ENCODE measurements at regions not wholly inside any gene's neighbourhood (a gene's known extent, or its start where the extent isn't known, plus 50 kb on each side); places are given as distances from the start of the nearest gene placed in this dataset.

DNA sequence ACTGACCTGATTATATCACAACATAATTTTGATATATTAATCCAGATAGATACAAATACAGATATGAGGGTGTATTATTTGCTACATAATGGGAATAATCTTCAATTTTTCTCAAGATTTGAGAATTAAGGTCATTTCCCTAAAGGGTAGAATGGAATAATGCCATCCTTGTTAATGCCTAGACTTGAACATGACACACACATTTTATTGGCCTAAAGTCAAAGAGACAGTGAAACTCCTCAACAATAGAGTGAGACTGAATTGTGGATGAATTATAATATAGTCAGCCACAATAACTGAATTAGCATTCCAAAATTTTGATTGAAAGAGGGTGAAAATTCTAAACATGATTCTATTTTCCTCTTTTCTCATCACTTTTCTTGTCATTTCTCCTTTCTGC lies 506.0 kb upstream of the CDH2 start:
- Histone ChIP-seq H3K4me3 (no peak overlapping the region), H3K36me3 (no peaks in the 10 kb centered on the region), H3K9me3 (ENCODE audit: low read depth) (no peaks in the 10 kb centered on the region), H3K4me1 (ENCODE audit: low read depth) (peaks cover 7% of the 10 kb centered on the region), H3K27ac (no peak overlapping the region), H3K27me3 (no peaks in the 10 kb centered on the region)
- TF ChIP-seq, protein P1, sequence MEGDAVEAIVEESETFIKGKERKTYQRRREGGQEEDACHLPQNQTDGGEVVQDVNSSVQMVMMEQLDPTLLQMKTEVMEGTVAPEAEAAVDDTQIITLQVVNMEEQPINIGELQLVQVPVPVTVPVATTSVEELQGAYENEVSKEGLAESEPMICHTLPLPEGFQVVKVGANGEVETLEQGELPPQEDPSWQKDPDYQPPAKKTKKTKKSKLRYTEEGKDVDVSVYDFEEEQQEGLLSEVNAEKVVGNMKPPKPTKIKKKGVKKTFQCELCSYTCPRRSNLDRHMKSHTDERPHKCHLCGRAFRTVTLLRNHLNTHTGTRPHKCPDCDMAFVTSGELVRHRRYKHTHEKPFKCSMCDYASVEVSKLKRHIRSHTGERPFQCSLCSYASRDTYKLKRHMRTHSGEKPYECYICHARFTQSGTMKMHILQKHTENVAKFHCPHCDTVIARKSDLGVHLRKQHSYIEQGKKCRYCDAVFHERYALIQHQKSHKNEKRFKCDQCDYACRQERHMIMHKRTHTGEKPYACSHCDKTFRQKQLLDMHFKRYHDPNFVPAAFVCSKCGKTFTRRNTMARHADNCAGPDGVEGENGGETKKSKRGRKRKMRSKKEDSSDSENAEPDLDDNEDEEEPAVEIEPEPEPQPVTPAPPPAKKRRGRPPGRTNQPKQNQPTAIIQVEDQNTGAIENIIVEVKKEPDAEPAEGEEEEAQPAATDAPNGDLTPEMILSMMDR (IDR thresholded peaks at IDR 0.05; ENCODE audit: low read depth, low read length): no peak
- no peak for DNase-seq (ENCODE audit: low read depth in 1 of 2, low spot score in 1 of 2)

DNA sequence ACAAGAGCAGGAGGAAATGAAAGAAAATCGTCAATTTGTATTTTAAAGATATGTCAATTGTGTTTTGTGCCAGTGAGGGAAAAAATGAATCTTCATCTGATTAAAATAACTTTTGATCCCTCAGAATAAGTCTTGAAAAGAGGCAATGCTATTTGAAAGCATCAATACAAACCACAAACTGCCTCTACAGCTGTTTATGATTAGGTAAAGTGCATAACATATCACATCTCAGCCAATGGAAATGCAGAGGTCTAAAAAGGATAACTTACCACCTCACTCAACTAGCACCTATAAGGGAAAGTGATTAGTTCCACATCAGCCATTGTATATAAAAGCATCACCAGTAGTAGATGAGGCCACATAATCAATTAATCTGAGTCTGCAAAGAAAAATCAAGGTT lies 492.2 kb upstream of the CDH2 start:
- H3K27me3 ChIP-seq: no peaks in the 10 kb centered on the region
- no peaks in the 10 kb centered on the region for H3K36me3 ChIP-seq
- TF ChIP-seq, protein P1 (IDR thresholded peaks at IDR 0.05; ENCODE audit: low read depth, low read length): no peak
- DNase-seq (ENCODE audit: low read depth in 1 of 2, low spot score in 1 of 2): no peak
- H3K9me3 ChIP-seq (ENCODE audit: low read depth): no peaks in the 10 kb centered on the region
- no peak overlapping the region for H3K27ac ChIP-seq
- H3K4me3 ChIP-seq: no peak overlapping the region
- no peaks in the 10 kb centered on the region for H3K4me1 ChIP-seq (ENCODE audit: low read depth)

DNA sequence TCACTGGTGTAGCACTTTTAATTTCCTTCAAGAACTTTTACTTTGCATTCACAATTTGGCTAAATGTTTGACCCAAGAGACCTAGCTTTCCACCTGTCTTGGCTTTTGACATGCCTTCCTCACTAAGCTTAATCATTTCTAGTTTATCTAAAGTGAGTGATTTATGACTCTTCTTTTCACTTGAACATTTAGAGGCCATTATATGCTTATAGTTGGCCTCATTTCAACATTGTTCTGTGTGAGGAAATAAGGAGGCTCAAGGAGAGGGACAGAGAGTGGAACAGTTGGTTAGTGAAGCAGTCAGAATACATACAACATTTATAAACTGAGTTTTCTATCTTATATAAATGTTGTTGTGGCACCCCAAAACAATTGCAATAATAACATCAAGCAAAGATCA lies 489.3 kb upstream of the CDH2 start:
- TF ChIP-seq, protein P1 (IDR thresholded peaks at IDR 0.05; ENCODE audit: low read depth, low read length): no peak
- H3K4me3 ChIP-seq: no peak overlapping the region
- H3K9me3 ChIP-seq (ENCODE audit: low read depth): no peaks in the 10 kb centered on the region
- H3K4me1 ChIP-seq (ENCODE audit: low read depth): no peaks in the 10 kb centered on the region
- H3K27me3 ChIP-seq: no peaks in the 10 kb centered on the region
- H3K27ac ChIP-seq: no peak overlapping the region
- no peaks in the 10 kb centered on the region for H3K36me3 ChIP-seq
- DNase-seq (ENCODE audit: low read depth in 1 of 2, low spot score in 1 of 2): peak in 1 of 2 donors; percentile 38

DNA sequence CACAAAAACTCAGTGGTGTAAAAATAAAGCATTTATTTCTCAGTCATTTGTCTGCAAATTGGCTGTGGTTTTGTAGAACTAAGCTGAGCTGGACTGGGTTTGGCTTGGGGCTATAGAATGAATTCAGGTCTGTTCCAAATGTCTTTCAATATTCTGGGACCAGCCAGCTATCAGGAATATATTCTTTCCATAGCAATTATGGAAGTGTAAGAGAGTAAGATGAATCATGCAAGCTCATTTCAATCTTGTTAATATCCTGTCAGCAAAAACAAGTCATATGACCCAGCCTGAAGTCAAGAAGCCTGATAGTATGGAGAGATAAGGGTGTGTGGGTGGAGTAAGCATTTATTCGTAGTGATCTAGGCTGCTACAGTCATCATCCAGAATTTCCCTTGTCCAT lies 481.0 kb upstream of the CDH2 start:
- no peaks in the 10 kb centered on the region for H3K27me3 ChIP-seq
- DNase-seq (ENCODE audit: low read depth in 1 of 2, low spot score in 1 of 2): peak in 1 of 2 donors; percentile 15
- TF ChIP-seq, protein P1 (IDR thresholded peaks at IDR 0.05; ENCODE audit: low read depth, low read length): no peak
- H3K4me1 ChIP-seq (ENCODE audit: low read depth): no peaks in the 10 kb centered on the region
- no peak overlapping the region for H3K4me3 ChIP-seq
- no peaks in the 10 kb centered on the region for H3K9me3 ChIP-seq (ENCODE audit: low read depth)
- H3K36me3 ChIP-seq: no peaks in the 10 kb centered on the region
- no peak overlapping the region for H3K27ac ChIP-seq

DNA sequence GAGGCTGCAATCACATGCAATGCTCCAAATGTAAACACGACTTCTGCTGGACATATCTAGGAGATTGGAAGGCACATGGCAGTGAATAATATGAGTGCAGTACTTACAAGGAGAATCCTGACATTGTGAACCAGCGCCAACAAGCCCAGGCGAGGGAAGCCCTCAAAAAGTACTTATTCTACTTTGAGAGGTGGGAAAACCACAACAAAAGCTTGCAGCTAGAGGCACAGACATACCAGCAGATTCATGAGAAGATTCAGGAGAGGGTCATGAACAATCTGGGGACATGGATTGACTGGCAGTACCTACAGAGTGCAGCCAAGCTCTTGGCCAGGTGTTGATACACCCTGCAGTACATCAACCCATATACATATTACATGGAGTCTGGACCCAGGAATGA lies 475.7 kb upstream of the CDH2 start:
- TF ChIP-seq, protein P1 (IDR thresholded peaks at IDR 0.05; ENCODE audit: low read depth, low read length): no peak
- H3K4me3 ChIP-seq: no peak overlapping the region
- no peaks in the 10 kb centered on the region for H3K27me3 ChIP-seq
- H3K36me3 ChIP-seq: no peaks in the 10 kb centered on the region
- H3K27ac ChIP-seq: no peak overlapping the region
- DNase-seq (ENCODE audit: low read depth in 1 of 2, low spot score in 1 of 2): no peak
- H3K9me3 ChIP-seq (ENCODE audit: low read depth): no peaks in the 10 kb centered on the region
- H3K4me1 ChIP-seq (ENCODE audit: low read depth): no peaks in the 10 kb centered on the region

DNA sequence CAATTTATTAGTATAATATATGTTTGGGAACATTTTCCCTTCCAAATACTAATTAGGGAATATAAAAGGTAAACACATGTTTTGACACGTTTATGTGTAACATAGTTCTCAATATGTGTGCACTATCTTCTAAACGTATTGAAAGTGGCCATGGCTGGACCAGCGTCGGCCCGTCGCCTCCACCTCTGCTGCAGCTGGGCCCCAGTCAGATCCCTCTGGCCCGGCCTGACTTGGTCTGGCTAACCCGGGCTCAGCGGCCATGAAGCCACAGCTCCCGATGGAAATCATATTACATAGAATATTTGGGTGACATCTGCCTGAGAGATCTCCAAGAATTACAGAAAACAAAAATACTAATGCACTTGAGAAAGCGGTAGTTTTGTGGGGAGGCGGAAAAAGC lies 474.4 kb upstream of the CDH2 start:
- Histone ChIP-seq H3K27me3 (no peaks in the 10 kb centered on the region), H3K9me3 (ENCODE audit: low read depth) (no peaks in the 10 kb centered on the region), H3K27ac (no peak overlapping the region), H3K4me1 (ENCODE audit: low read depth) (no peaks in the 10 kb centered on the region), H3K36me3 (no peaks in the 10 kb centered on the region), H3K4me3 (no peak overlapping the region)
- TF ChIP-seq, protein P1 (IDR thresholded peaks at IDR 0.05; ENCODE audit: low read depth, low read length): no peak
- DNase-seq (ENCODE audit: low read depth in 1 of 2, low spot score in 1 of 2): no peak
